HepG2 (cell line): ENCODE measurements at regions not wholly inside any gene's neighbourhood (a gene's known extent, or its start where the extent isn't known, plus 50 kb on each side); places are given as distances from the start of the nearest gene placed in this dataset.

Experiments
- KDM5A ChIP-seq: fragments of 200-600 bp; sonication (generic); IDR thresholded peaks from 2 replicates; pipeline ENCODE4 v1.7.0; 2018; ENCODE audit warnings: antibody characterized with exemption, mild to moderate bottlenecking, low read length, borderline replicate concordance
- KLF9 ChIP-seq: IDR thresholded peaks from 2 replicates; pipeline ENCODE4 v1.6.1; 2016; ENCODE audit warnings: low read depth
- SRSF4 ChIP-seq: fragments of 200-400 bp; formaldehyde crosslinking; IDR thresholded peaks from one replicate; pipeline ENCODE4 v1.6.1; 2018; ENCODE audit warnings: mild to moderate bottlenecking, low read depth, low read length, moderate library complexity; ENCODE audit not compliant: poor library complexity, severe bottlenecking
- ZNF670 ChIP-seq: sonication (generic); formaldehyde crosslinking; IDR thresholded peaks from 2 replicates; pipeline ENCODE4 v1.8.0; 2022; ENCODE audit warnings: mild to moderate bottlenecking, missing genetic modification reagents, borderline replicate concordance
- TF ChIP-seq, protein P1 (sequence below): IDR thresholded peaks from 2 replicates; pipeline ENCODE4 v1.6.1; 2012; ENCODE audit warnings: low read depth, low read length, improper control_type of control experiment

DNA sequence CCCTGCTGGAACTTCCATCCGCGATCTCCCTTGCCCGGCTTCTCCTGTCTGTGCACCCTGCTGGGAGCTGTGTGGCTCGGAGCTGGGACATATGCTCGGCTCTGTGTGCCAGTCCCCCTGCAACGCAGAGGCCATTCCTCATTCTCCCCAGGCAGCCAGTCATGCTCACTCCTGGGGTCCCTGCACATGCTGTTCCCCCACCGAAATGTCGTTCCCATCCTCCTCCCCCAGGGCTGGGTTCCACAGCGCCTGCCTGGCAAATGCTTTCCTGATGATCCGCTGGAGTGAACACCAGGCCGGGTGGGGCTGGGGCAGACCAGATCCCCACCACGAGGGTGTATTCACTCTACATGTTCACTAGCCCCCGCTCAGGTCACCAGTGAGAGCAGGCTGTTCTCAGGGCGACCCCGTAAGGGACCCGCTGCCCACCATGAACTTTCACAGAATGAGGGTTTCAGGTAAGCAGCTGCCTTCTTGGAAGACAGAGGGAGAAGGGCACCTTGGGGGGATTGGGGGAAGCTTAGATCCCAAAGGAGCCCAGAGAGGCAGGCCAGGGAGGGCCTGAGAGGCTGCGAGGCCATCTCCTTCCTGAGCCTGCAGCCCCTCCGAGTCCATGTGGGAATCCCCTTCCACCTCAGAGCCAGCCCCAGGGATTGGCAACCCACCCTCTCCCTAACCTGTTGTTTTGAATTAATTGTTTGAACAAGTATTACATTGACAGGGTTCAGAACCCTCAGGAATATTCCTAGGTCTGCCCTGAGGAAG, 88.7 kb upstream of the IQSEC1 start:
- TF ChIP-seq KDM5A (no peak), KLF9 (CRISPR knock-in tag) (no peak), ZNF670 (no peak), SRSF4 (no peak)
- TF ChIP-seq, protein P1, sequence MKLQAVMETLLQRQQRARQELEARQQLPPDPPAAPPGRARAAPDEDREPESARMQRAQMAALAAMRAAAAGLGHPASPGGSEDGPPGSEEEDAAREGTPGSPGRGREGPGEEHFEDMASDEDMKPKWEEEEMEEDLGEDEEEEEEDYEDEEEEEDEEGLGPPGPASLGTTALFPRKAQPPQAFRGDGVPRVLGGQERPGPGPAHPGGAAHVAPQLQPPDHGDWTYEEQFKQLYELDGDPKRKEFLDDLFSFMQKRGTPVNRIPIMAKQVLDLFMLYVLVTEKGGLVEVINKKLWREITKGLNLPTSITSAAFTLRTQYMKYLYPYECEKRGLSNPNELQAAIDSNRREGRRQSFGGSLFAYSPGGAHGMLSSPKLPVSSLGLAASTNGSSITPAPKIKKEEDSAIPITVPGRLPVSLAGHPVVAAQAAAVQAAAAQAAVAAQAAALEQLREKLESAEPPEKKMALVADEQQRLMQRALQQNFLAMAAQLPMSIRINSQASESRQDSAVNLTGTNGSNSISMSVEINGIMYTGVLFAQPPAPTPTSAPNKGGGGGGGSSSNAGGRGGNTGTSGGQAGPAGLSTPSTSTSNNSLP = no peak
